H1 (cell line): ENCODE measurements at regions not wholly inside any gene's neighbourhood (a gene's known extent, or its start where the extent isn't known, plus 50 kb on each side); places are given as distances from the start of the nearest gene placed in this dataset.

Experiments
- CTCF ChIA-PET: fragments of 300-600 bp; sonication (Branson Sonifier 250); formaldehyde crosslinking; loops from one replicate; lab custom pipeline; 2021; ENCODE audit not compliant: partially characterized antibody; lab: Charles Lee
- POLR2A ChIA-PET: fragments of 300-600 bp; sonication (Branson Sonifier 250); formaldehyde crosslinking; loops from one replicate; lab custom pipeline; 2021; ENCODE audit warnings: inconsistent platforms; ENCODE audit not compliant: partially characterized antibody; lab: Charles Lee
- DNase-seq, 2 experiments: peaks; one replicate each; pipeline versions ENCODE4 v3.0.0 to v3.0.0-alpha.2; 2010 to 2022; ENCODE audit warnings: low spot score in 2 of 2, low read depth in 1 of 2, mixed read lengths in 1 of 2
- FAIRE-seq: peaks from 2 replicates; lab custom pipeline; 2011; peaks lifted over from hg19 to GRCh38; lab: Jason Lieb, UNC
- H2AFZ ChIP-seq: 2 replicates; pipeline ENCODE4 v1.8.1; 2012; ENCODE audit warnings: low read length, inconsistent platforms
- H2AK5ac ChIP-seq: 2 replicates; pipeline ENCODE4 v1.6.1; 2013; ENCODE audit warnings: low read depth, low read length
- H2BK120ac ChIP-seq: replicated peaks from 2 replicates; pipeline ENCODE3; 2013; ENCODE audit warnings: low read depth, low read length, inconsistent platforms
- H2BK12ac ChIP-seq: 2 replicates; pipeline ENCODE4 v1.6.1; 2013; ENCODE audit warnings: low read depth, low read length
- H2BK15ac ChIP-seq: 2 replicates; pipeline ENCODE4 v1.6.1; 2013; ENCODE audit warnings: low read length
- H2BK20ac ChIP-seq: 2 replicates; pipeline ENCODE4 v1.6.1; 2013; ENCODE audit warnings: low read length
- H2BK5ac ChIP-seq: 2 replicates; pipeline ENCODE4 v1.6.1; 2013; ENCODE audit warnings: low read depth, low read length
- H3K14ac ChIP-seq: 2 replicates; pipeline ENCODE4 v1.6.1; 2013; ENCODE audit warnings: inconsistent platforms; ENCODE audit not compliant: insufficient read length
- H3K18ac ChIP-seq: 2 replicates; pipeline ENCODE4 v1.6.1; 2013; ENCODE audit warnings: low read length; ENCODE audit errors: extremely low read depth
- H3K23ac ChIP-seq: 2 replicates; pipeline ENCODE4 v1.6.1; 2013; ENCODE audit warnings: inconsistent platforms; ENCODE audit not compliant: insufficient read length
- H3K23me2 ChIP-seq: 2 replicates; pipeline ENCODE4 v1.6.1; 2013; ENCODE audit warnings: low read depth, low read length
- H3K27ac ChIP-seq: 2 replicates; pipeline ENCODE4 v1.6.1; 2011; ENCODE audit warnings: low read depth, low read length, inconsistent platforms
- H3K27me3 ChIP-seq, 4 experiments: replicated peaks in 1 of 4; 1 replicate in 1 of 4; 2 replicates in 3 of 4; pipeline versions ENCODE4 v1.6.1 to v1.8.1; 2011 to 2013; ENCODE audit warnings: low read length in 3 of 4, mild to moderate bottlenecking in 3 of 4, inconsistent platforms in 2 of 4, mixed read lengths in 2 of 4, moderate library complexity in 1 of 4; ENCODE audit not compliant: control insufficient read depth in 3 of 4, insufficient read depth in 3 of 4; ENCODE audit errors: extremely low read depth in 1 of 4
- H3K36me3 ChIP-seq, 4 experiments: 2 replicates each; pipeline versions ENCODE4 v1.6.1 to v1.8.1; 2011 to 2013; ENCODE audit warnings: mild to moderate bottlenecking in 4 of 4, low read length in 3 of 4, moderate library complexity in 2 of 4, control low read depth in 1 of 4, inconsistent platforms in 1 of 4; ENCODE audit not compliant: insufficient read depth in 4 of 4, control insufficient read depth in 2 of 4
- H3K4ac ChIP-seq: replicated peaks from 2 replicates; pipeline ENCODE3; 2013; ENCODE audit warnings: low read length, low read depth, mixed read lengths, inconsistent platforms; ENCODE audit not compliant: insufficient read length
- H3K4me1 ChIP-seq, 4 experiments: replicated peaks in 1 of 4; 1 replicate in 1 of 4; 2 replicates in 3 of 4; pipeline versions ENCODE4 v1.6.1 to v1.8.1; 2011 to 2013; ENCODE audit warnings: low read length in 3 of 4, inconsistent platforms in 2 of 4, mixed read lengths in 1 of 4; ENCODE audit not compliant: insufficient read depth in 4 of 4, control insufficient read depth in 3 of 4
- H3K4me2 ChIP-seq, 2 experiments: 2 replicates each; pipeline versions ENCODE4 v1.6.1 to v1.8.1; 2011 to 2013; ENCODE audit warnings: low read depth in 2 of 2, low read length in 2 of 2, control low read depth in 1 of 2, inconsistent platforms in 1 of 2, mild to moderate bottlenecking in 1 of 2; ENCODE audit not compliant: insufficient read depth in 1 of 2
- H3K4me3 ChIP-seq, 4 experiments: fragments of 200-600, 300-600 bp in 1 of 4; sonication (generic), shearing (Covaris generic), sonication (Bioruptor Twin) in 1 of 4; 2 replicates each; pipeline versions ENCODE4 v1.5.1 to v1.8.1; 2011 to 2016; ENCODE audit warnings: low read length in 4 of 4, low read depth in 3 of 4, control low read depth in 2 of 4, inconsistent platforms in 2 of 4, mild to moderate bottlenecking in 2 of 4, mixed read lengths in 1 of 4, moderate library complexity in 1 of 4; ENCODE audit not compliant: insufficient read depth in 2 of 4; ENCODE audit errors: extremely low read depth in 1 of 4
- H3K56ac ChIP-seq: replicated peaks from 2 replicates; pipeline ENCODE3; 2013; ENCODE audit warnings: low read depth, mild to moderate bottlenecking, mixed read lengths, low read length, inconsistent platforms; ENCODE audit not compliant: insufficient read length
- H3K79me1 ChIP-seq: 2 replicates; pipeline ENCODE4 v1.6.1; 2013; ENCODE audit warnings: low read depth, low read length, control low read depth
- H3K79me2 ChIP-seq, 2 experiments: 2 replicates each; pipeline versions ENCODE4 v1.6.1 to v1.8.1; 2012 to 2013; ENCODE audit warnings: low read length in 2 of 2, mild to moderate bottlenecking in 2 of 2, inconsistent platforms in 1 of 2; ENCODE audit not compliant: insufficient read depth in 2 of 2, control insufficient read depth in 1 of 2
- H3K9ac ChIP-seq, 4 experiments: replicated peaks in 1 of 4; 1 replicate in 1 of 4; 2 replicates in 3 of 4; pipeline versions ENCODE4 v1.6.1 to v1.8.1; 2011 to 2013; ENCODE audit warnings: low read depth in 3 of 4, low read length in 3 of 4, control low read depth in 2 of 4, mild to moderate bottlenecking in 2 of 4, moderate library complexity in 2 of 4, inconsistent platforms in 1 of 4; ENCODE audit errors: extremely low read depth in 1 of 4
- H3K9me3 ChIP-seq, 2 experiments: 2 replicates each; pipeline versions ENCODE4 v1.6.1 to v1.8.1; 2012 to 2013; ENCODE audit warnings: mild to moderate bottlenecking in 2 of 2, moderate library complexity in 2 of 2, control low read depth in 1 of 2, inconsistent platforms in 1 of 2, low read depth in 1 of 2, low read length in 1 of 2, mixed read lengths in 1 of 2; ENCODE audit not compliant: insufficient read depth in 2 of 2
- H4K20me1 ChIP-seq, 2 experiments: replicated peaks in 1 of 2; 2 replicates each; pipeline versions ENCODE3 to v1.8.1; 2011 to 2013; ENCODE audit warnings: inconsistent platforms in 2 of 2, low read length in 2 of 2, mild to moderate bottlenecking in 1 of 2; ENCODE audit not compliant: insufficient read depth in 2 of 2, control insufficient read depth in 1 of 2
- H4K5ac ChIP-seq: 2 replicates; pipeline ENCODE4 v1.6.1; 2013; ENCODE audit warnings: low read length, low read depth, mixed read lengths, inconsistent platforms; ENCODE audit not compliant: insufficient read length
- H4K8ac ChIP-seq: 2 replicates; pipeline ENCODE4 v1.8.0; 2013; ENCODE audit warnings: mild to moderate bottlenecking, moderate library complexity, low read length, inconsistent platforms; ENCODE audit not compliant: insufficient read depth; ENCODE audit errors: extremely low read depth
- H4K91ac ChIP-seq: replicated peaks from 2 replicates; pipeline ENCODE3; 2013; ENCODE audit warnings: low read length, mixed read lengths, inconsistent platforms; ENCODE audit not compliant: insufficient read length
- BACH1 ChIP-seq: IDR thresholded peaks from 2 replicates; pipeline ENCODE4 v1.6.1; 2012; ENCODE audit warnings: low read length, improper control_type of control experiment
- GABPA ChIP-seq: IDR thresholded peaks from 2 replicates; pipeline ENCODE4 v1.6.1; 2011; ENCODE audit warnings: mild to moderate bottlenecking, low read length, moderate library complexity, borderline replicate concordance; ENCODE audit not compliant: insufficient read depth
- WGBS, 2 experiments: shearing (Covaris generic) in 1 of 2; methylation state at CpG; one replicate each; pipeline versions ENCODE4 v1.1.6 to v1.1.7; 2013 to 2015; ENCODE audit warnings: low lambda C conversion rate in 2 of 2, mixed read lengths in 2 of 2, inconsistent platforms in 1 of 2, low coverage in 1 of 2, missing lambda C conversion rate in 1 of 2; ENCODE audit not compliant: insufficient replicate concordance in 2 of 2, insufficient coverage in 1 of 2, insufficient read length in 1 of 2; ENCODE audit errors: extremely low coverage in 1 of 2, missing lambda C conversion rate in 1 of 2; 5-methylcytosine and 5-hydroxymethylcytosine counted together
- TF ChIP-seq, protein P1 (sequence below): IDR thresholded peaks from 2 replicates; pipeline ENCODE4 v1.6.1; 2011; ENCODE audit warnings: low read length, improper control_type of control experiment

DNA sequence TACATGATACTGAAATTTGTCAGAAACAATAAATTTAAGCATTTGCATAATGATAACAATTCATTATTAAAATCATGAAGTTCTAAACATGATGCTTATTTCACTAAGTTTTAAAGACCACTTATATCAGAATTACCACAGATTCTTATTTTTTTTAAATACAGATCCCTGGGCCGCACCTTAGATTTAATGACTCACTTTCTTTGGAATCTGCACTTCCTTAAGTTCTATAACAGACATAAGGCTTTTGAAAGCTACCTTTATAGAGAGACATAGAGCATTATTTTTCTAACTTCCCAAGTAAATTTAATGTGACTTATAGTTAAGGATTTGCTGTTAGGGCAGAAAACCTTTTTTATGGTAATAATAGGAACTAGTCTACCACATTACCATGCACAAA, 214.9 kb downstream of the IPMK start:
- Histone ChIP-seq H3K4me2 (no peak overlapping the region), H3K9ac (no peak overlapping the region), H3K23me2 (no peaks in the 10 kb centered on the region), H4K8ac (no peak overlapping the region), H3K18ac (no peak overlapping the region), H3K56ac (no peak overlapping the region), H2BK120ac (no peak overlapping the region), H2AFZ (no peak overlapping the region), H3K27ac (no peak overlapping the region), H3K4ac (no peak overlapping the region), H3K4me1 (peaks cover 0 to 29% (median 9%) of the 10 kb centered on the region in 4 experiments; a peak in 5 of 7 replicates), H3K27me3 (no peaks in the 10 kb centered on the region; a peak in 1 of 7 replicates), H3K9me3 (no peaks in the 10 kb centered on the region), H3K79me1 (no peaks in the 10 kb centered on the region), H4K91ac (no peak overlapping the region), H2BK15ac (no peak overlapping the region), H3K79me2 (no peaks in the 10 kb centered on the region), H2BK5ac (no peak overlapping the region), H3K4me3 (no peak overlapping the region), H4K20me1 (no peaks in the 10 kb centered on the region), H2BK12ac (no peak overlapping the region), H2BK20ac (no peak overlapping the region), H3K23ac (no peak overlapping the region), H3K14ac (no peak overlapping the region), H4K5ac (no peak overlapping the region), H3K36me3 (no peaks in the 10 kb centered on the region), H2AK5ac (no peak overlapping the region)
- POLR2A ChIA-PET = no interaction called here
- DNase-seq (no peak), FAIRE-seq (no peak)
- 91% methylated on average over 1 of the region's 1 CpG; no CpG with 5 or more reads in 1 of the 2 experiments for WGBS, 2 experiments
- TF ChIP-seq, protein P1, sequence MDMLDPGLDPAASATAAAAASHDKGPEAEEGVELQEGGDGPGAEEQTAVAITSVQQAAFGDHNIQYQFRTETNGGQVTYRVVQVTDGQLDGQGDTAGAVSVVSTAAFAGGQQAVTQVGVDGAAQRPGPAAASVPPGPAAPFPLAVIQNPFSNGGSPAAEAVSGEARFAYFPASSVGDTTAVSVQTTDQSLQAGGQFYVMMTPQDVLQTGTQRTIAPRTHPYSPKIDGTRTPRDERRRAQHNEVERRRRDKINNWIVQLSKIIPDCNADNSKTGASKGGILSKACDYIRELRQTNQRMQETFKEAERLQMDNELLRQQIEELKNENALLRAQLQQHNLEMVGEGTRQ = no peak
- TF ChIP-seq GABPA = no peak
- TF ChIP-seq BACH1 = no peak
- CTCF ChIA-PET = no interaction called here
